ENCODE measurements at regions not wholly inside any gene's neighbourhood (a gene's known extent, or its start where the extent isn't known, plus 50 kb on each side); places are given as distances from the start of the nearest gene placed in this dataset.

GRCh38 chr18:56030060-56030459, 442.1 kb upstream of the TCF4 start:
- TF ChIP-seq, protein P1, sequence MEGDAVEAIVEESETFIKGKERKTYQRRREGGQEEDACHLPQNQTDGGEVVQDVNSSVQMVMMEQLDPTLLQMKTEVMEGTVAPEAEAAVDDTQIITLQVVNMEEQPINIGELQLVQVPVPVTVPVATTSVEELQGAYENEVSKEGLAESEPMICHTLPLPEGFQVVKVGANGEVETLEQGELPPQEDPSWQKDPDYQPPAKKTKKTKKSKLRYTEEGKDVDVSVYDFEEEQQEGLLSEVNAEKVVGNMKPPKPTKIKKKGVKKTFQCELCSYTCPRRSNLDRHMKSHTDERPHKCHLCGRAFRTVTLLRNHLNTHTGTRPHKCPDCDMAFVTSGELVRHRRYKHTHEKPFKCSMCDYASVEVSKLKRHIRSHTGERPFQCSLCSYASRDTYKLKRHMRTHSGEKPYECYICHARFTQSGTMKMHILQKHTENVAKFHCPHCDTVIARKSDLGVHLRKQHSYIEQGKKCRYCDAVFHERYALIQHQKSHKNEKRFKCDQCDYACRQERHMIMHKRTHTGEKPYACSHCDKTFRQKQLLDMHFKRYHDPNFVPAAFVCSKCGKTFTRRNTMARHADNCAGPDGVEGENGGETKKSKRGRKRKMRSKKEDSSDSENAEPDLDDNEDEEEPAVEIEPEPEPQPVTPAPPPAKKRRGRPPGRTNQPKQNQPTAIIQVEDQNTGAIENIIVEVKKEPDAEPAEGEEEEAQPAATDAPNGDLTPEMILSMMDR (IDR thresholded peaks at IDR 0.05; ENCODE audit: insufficient read depth, low read depth, low read length) = no peak
- no peak for TF ChIP-seq EZH2 (IDR thresholded peaks at IDR 0.05; ENCODE audit: insufficient read depth, low read length)
